ENCODE measurements at regions not wholly inside any gene's neighbourhood (a gene's known extent, or its start where the extent isn't known, plus 50 kb on each side); places are given as distances from the start of the nearest gene placed in this dataset.

GRCh38 chr16:80874925-80875324 is 70.5 kb upstream of the CDYL2 start:
- no peak for DNase-seq (ENCODE audit: low spot score)
- intact Hi-C loops (cut with DNase I) = no loop called here

DNA sequence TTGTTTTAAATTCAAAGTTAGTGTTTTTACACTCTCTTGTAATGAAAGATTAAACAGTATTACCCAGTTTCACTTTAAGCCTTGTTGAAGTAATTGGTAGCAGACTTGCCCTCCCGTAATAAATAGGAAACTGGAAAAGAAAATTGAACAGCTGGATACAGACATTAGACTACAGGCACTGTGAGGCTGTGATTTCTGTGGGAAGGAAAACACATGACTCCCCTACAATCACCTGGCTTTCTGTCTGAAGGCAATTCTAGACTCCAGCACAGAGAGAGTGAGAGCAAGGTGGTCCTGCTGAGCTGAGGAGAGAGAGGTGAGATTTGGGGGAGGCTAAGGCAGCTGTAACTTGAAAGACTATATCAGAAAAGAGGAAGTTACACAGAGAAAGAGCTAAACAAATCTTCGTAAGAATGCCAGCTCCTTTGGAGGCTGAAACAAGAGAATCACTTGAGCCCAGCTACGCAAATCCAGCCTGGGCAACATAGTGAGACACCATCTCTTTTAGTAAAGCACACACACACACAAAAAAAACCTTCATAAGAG is 57.8 kb upstream of the CDYL2 start:
- intact Hi-C loops (cut with DNase I) = no loop called here

More for the DNA sequence above, 57.8 kb upstream of the CDYL2 start:
- no peak for DNase-seq (ENCODE audit: low spot score)

All from cardiac septum (tissue), 1 donor.